GM21723 (cell line): ENCODE measurements at regions not wholly inside any gene's neighbourhood (a gene's known extent, or its start where the extent isn't known, plus 50 kb on each side); places are given as distances from the start of the nearest gene placed in this dataset.

Experiments used
- ATAC-seq: cut with Tn5 transposase; IDR thresholded peaks from one replicate; pipeline ENCODE4 v1.9.1; 2021; ENCODE audit warnings: mild to moderate bottlenecking, moderate library complexity; ENCODE audit not compliant: unreplicated experiment

GRCh38 chr13:85314686-85315085 is 484.5 kb downstream of the SLITRK6 start:
- ATAC-seq, result no peak

GRCh38 chr13:85313761-85314503 is 485.3 kb downstream of the SLITRK6 start:
- no peak for ATAC-seq

GRCh38 chr13:85312071-85312470 is 487.1 kb downstream of the SLITRK6 start:
- ATAC-seq, result no peak

- ATAC-seq, result no peak
These were observed 495.6 kb downstream of the SLITRK6 start for GRCh38 chr13:85303630-85304029.

- ATAC-seq, result no peak
These were observed 500.8 kb downstream of the SLITRK6 start for GRCh38 chr13:85298387-85298924.

GRCh38 chr13:85288698-85289097 is 510.5 kb downstream of the SLITRK6 start:
- no peak for ATAC-seq

GRCh38 chr13:85287528-85287927 is 511.7 kb downstream of the SLITRK6 start:
- no peak for ATAC-seq

- ATAC-seq, result no peak
These were observed 513.1 kb downstream of the SLITRK6 start for GRCh38 chr13:85286081-85286480.

GRCh38 chr13:85284349-85284748 is 514.9 kb downstream of the SLITRK6 start:
- ATAC-seq, result no peak

- ATAC-seq, result no peak
These were observed 515.8 kb downstream of the SLITRK6 start for GRCh38 chr13:85283408-85283807.

- ATAC-seq, result no peak
These were observed 516.3 kb downstream of the SLITRK6 start for GRCh38 chr13:85282876-85283275.

GRCh38 chr13:85278851-85279250 is 520.4 kb downstream of the SLITRK6 start:
- ATAC-seq, result no peak

- no peak for ATAC-seq
These were observed 521.5 kb downstream of the SLITRK6 start for GRCh38 chr13:85277748-85278147.

GRCh38 chr13:85266771-85267170 is 532.4 kb downstream of the SLITRK6 start:
- no peak for ATAC-seq

GRCh38 chr13:85266331-85266730 is 532.9 kb downstream of the SLITRK6 start:
- ATAC-seq, result no peak

GRCh38 chr13:85265296-85265695 is 533.9 kb downstream of the SLITRK6 start:
- ATAC-seq, result no peak

GRCh38 chr13:85262499-85262898 is 536.7 kb downstream of the SLITRK6 start:
- no peak for ATAC-seq

- ATAC-seq, result no peak
These were observed 537.4 kb downstream of the SLITRK6 start for GRCh38 chr13:85261757-85262346.

- no peak for ATAC-seq
These were observed 538.3 kb downstream of the SLITRK6 start for GRCh38 chr13:85260896-85261295.

- no peak for ATAC-seq
These were observed 543.2 kb downstream of the SLITRK6 start for GRCh38 chr13:85255978-85256377.

- no peak for ATAC-seq
These were observed 544.6 kb downstream of the SLITRK6 start for GRCh38 chr13:85254641-85255040.

- ATAC-seq, result no peak
These were observed 550.1 kb downstream of the SLITRK6 start for GRCh38 chr13:85249151-85249550.
